UCSD-AML1 (cell line): ENCODE measurements at regions not wholly inside any gene's neighbourhood (a gene's known extent, or its start where the extent isn't known, plus 50 kb on each side); places are given as distances from the start of the nearest gene placed in this dataset.

ENCODE experiments used
- DNase-seq: peaks from one replicate; lab custom pipeline; 2025; ENCODE audit not compliant: unreplicated experiment; lab: John Stamatoyannopoulos, UW

DNA sequence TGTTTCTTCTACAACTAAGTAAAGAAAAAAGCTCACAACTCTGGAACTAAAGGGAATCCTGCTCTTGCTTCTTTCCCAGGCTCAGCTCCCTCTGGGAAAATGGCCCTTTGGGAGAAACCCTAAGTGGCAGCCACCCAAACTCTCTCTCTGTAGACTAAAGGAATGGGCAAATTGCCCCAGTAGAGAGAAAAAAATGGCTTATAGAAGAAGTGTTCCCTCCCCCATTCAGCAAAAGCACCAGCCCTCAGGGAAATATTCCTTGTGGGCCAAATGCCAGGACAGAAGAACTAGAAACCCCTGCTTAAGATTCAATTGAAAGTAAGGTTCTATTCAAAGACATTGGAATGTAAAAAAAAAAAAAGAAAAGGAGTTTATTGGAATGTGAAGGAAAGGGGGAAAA lies 603.7 kb upstream of the ALCAM start:
- no peak for DNase-seq

DNA sequence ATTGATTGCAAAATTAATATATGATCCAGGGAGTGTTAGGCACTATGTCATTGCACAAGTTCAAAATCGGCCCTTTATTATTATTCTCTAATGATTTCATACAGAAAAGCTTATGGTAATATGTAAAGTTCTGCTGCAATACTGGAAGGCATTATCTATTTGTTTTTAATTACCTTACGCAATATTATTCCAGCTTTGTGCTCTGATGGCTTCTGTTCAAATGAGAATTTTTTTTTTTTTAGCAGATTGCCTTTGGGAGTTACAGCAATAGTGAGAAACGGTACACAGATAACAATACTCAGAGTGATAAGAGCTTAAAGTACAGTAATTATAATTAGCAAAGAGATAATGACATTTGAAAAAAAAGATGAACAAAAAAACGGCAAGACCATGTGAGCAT lies 602.2 kb upstream of the ALCAM start:
- no peak for DNase-seq

DNA sequence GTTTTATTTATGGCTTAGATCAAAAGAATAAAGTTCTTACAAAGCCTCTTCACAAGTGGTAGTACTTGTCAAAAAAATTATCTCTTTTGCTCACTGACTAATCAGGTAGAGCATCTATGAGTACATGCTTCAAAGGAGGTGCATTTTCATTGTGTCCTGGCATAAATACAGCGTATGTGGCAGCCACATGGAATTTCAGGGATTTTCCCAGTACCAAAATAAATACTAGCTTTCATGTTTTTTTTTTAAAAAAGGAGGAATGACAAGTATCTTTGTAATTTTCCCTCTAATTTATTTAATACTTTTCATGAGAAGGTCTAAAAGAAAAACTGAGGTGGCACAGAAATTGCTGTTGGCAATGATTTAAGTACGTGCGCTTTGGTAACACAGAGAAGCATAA lies 597.8 kb upstream of the ALCAM start:
- no peak for DNase-seq

DNA sequence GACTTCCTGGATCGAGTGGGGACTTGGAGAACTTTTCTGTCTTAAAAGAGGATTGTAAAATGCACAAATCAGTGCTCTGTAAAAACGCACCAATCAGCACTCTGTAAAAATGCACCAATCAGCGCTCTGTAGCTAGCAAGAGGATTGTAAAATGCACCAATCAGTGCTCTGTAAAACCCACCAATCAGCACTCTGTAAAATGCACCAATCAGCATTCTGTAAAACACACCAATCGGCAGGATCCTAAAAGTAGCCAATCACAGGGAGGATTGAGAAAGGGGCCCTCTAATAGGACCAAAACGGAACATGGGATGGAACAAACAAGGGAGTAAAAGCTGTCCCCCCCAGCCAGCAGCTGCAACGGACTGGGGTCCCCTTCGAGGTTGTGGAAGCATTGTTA lies 587.4 kb upstream of the ALCAM start:
- DNase-seq = no peak

DNA sequence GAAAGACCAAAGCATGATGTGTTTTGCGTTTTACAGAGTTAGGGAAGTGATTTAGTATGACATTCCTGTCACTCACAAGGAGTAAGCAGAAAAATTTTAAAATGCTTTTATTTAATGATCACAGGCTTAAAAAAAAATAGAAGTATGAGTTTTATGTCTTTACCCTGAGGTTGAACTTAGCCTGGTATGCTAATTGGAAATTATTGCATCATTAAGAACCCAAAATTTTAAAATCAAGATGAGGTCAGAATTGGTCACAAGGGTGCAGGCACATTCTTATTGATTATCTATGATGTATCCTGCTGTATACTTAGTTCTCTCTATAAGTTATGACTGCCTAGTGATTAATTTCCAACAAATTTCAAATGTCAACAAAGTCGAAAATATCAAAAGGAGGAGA lies 585.6 kb upstream of the ALCAM start:
- no peak for DNase-seq

DNA sequence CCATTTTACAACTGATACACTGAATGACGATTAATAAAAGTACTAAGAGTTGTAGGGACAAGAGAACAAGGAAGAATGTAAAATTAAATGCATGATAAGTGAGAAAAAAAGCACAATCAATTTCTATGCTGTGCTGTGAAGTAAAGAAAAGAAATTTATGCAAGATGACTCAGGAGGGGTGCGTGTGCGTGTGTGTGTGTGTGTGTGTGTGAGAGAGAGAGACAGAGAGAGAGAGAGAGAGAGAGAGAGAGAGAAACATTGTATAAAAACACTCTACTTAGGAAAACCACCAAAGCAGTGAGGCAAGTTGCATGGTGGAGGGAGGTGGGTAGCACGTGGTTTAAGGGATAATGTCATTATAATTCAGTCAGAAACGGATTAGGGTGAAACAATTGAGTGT lies 580.8 kb upstream of the ALCAM start:
- no peak for DNase-seq

DNA sequence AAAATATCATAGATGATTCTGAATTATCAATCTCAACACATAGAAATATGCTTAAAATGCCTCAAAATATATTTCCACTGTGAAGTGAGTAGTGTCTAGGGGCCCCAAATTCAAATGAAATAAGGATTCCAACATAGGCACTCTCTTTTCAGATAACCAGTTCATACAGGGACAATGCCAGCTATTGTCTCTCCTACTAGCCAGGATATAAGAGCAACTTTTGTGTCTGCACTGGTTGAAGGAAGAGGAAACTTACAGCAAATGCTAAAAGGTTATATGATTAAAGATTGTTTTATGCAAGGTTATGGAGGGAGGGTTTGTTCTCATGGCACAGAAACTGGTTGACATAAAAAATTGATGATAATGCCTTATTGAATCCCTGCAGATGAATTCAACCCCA lies 579.4 kb upstream of the ALCAM start:
- no peak for DNase-seq

DNA sequence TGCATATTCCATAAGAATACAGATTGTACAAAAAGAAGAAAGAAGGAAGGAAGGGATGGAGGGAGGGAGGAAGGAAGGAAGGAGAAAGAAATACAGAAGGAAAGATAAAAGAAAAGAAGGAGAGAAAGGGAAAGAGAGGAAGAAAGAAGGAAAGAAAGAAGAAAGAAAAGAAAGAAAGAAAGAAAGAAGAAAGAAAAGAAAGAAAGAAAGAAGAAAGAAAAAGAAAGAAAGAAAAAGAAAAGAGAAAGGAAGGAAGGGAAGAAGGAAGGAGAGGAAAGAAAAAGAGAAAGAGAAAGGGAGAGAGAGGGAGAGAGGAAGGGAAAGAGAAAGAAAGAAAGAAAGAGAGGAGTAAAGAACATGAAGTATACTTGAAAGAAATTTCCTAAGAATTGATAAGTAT lies 577.9 kb upstream of the ALCAM start:
- no peak for DNase-seq

DNA sequence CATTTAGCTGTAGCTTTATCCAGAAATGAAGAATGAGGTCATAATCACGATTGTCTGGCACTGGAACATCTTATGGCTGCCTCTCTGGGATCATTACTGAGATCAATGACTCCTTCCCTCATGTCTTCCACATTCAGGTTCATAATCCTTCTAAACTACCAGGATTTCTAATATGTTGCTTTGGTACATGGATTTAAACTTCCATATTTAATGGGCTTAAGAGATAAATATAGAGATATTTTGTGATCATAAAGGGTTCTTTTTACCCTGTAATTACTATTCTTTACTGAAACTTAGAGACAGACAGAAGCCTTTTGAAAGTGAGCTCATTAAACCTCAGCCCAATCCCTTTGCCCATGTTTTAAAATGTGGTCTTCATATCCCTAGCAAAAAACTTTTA lies 575.4 kb upstream of the ALCAM start:
- no peak for DNase-seq

DNA sequence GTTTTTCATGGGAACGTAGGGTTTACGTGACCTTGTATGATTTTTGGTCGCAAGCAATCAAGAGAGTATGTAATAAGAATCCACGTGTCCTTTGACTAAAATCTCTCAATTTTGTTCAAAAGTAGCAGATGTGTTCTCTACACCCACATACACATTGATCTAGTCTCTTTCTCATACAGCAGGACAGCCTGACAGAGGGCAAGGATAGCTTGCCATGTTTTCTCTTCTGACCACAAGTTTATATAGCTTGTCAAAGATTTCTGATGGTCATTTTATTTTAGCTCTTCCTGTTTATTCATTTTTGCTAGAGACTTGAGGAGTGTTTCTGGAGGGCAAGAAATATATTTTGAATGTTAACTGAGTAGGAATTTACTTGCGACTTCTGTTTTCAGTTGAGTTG lies 570.2 kb upstream of the ALCAM start:
- no peak for DNase-seq

DNA sequence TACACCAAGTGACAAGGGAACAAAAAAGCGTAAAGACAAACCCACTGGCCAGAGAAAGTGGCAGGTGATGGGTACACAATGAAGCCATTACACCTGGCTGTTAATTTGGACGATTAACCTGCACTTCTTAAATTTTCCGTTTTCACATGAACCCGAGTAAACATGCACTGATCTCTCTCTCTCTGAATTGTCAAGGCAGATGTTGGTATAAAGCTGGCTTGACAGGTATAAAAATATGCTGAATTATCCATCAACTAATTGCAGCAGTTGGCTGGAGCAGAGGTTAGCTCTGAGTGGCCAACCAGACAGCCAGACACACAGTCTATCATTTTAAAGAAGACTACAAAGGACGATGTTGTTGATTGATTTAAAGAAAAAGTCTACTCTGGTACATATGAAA lies 561.7 kb upstream of the ALCAM start:
- no peak for DNase-seq

DNA sequence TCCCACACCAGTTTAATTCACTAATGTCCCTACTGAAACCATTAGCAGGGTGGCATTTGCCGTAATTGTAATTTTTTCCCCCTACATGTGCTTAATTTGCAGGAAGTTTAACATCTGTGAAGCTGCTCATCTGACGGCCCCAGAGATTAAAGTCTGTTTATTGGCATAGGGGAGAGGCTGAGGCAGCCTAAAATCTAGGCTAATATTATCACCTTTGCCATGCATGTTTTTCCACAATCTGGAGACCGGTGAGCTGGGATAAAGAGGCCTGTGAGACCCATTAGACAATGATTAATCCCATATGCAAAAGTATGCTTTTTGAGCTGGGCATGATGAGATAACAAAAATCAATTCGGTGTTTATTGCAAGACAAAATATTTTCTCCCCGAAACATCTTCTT lies 561.2 kb upstream of the ALCAM start:
- no peak for DNase-seq

DNA sequence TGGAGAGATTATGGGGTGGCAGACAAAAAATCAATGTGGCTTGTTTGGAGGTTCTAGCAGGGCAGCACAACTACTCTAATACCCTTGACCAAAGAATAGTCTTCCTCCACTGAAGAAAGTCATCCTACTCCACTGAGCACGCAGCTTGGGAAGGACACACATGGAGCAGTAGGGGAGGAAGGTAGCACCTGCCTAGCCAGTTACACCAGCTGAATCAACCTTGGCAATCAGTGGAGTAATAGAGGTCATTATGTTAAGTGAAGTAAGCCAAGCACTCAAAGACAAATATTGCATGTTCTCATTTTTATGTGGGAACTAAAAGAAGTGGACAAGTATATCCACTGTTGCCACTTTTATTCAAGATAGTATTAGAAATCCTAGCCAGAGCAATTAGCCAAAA lies 555.8 kb upstream of the ALCAM start:
- DNase-seq = no peak

DNA sequence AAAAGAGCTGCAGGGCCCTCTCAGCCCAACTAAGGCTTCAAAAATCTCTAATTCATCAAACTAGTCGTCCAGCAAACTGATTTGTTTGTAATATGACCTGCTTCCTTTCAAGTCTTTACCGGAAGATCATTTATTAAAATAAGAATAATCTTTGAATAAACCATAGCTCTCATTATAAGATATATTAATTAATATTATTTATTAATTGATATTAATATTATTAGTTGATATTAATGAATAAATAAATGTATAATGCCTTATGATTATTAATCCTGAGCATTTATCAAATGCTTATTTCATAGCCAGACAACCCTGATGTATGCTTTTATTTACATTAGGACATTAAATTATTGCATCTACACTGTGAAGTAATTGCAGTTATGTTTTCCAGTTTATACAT lies 550.7 kb upstream of the ALCAM start:
- no peak for DNase-seq

DNA sequence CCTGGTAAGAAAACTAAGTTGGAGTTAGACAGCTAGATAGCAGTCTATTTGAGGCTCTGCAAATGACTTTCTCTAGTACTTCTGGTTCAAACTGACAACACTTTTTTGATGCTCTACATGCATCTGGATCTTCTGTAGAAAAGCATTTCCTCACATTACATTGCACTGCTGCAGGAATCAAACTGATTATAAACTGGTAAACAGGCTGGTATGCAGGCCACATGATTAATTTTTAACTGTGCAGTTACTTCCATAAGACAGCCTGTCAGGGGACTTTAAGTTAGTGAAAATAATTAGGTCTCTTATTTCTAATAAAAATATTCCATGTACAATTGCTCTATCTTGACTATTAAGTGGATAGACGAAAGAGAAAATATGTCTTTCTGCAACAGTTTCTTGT lies 550.0 kb upstream of the ALCAM start:
- DNase-seq = no peak

DNA sequence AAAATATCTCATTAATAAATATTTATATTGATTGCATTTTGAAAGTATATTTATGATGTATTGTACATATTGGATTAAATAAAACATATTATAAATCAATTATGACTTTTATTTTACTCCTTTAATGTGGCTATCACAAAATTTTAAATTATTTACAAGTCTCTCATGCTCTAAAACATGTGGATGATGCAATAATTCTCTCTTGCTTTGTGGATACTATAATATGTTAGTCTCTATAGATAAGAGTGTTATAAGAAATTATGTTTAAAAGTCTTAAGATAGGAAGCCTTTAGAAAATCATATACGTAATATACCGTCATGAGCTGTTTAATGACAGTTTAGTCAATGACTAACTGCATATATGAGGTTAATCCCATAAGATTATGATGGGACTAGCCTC lies 547.4 kb upstream of the ALCAM start:
- no peak for DNase-seq

DNA sequence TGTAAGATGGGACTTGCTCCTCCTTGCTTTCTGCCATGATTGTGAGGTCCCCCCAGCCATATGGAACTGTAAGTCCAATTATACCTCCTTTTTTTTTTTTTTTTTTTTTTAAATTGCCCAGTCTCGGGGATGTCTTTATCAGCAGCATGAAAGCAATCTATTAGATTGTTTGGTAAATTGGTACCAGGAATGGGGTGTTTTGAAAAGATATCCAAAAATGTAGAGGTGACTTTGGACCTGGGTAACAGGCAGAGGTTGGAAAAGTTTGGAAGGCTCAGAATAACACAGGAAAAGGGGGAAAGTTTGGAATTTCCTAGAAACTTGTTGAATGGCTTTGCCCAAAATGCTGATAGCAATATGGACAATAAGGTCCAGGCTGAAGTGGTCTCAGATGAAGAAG lies 545.8 kb upstream of the ALCAM start:
- no peak for DNase-seq

DNA sequence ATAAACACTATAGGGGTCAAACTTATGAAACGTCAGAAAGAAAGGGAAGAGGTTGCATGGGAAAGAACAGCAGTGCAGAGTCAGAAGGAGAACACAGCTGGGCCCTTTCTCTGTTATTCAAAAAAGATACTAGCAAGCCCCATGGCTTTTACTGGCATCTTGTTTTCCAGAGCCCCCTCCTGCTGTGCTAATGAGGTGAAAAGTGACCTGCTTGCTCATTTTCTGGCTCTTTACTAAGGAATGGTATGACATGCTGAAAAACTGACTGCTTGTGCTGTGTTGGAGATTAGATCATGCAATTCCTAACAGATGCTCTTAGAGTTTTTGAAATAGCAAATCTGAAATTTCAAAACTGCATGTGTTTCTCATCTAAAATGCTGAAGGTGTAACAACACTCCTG lies 541.6 kb upstream of the ALCAM start:
- no peak for DNase-seq

DNA sequence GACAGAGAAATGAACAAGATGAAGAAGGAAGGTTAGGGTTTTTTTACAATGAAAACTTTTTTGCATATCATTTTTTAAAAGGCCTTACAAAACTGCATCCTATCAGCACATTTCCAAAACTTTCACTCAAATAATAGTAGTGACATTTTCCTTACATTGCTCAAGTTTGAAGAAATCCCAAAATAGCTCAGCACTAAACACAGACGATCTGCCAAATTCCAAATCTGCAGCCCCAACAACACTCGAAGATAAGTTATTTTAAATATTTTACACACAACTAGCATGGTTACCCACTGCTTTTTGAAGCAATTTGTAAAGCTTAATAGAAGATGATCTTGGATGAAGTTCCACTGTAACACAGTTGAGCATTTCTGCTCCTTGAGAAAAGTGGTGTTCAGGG lies 535.6 kb upstream of the ALCAM start:
- no peak for DNase-seq

DNA sequence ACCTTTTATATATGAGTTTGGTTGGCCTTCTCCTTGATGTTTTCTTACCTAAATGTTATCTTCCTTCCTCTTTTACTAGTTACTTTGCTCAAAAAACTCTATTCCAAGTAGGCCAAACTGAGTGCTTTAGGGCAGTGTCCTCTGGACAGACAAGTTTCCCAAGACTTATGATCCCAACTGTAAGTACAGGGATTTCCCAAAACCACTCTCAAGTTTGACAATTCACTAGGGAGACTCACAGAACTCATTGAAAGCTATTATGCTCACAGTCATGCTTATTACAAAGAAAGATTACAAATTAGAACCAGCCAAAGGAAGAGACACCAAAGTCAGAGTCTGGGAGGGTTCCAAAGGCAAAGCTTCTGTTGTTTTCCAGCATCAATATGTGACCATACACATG lies 534.2 kb upstream of the ALCAM start:
- no peak for DNase-seq

DNA sequence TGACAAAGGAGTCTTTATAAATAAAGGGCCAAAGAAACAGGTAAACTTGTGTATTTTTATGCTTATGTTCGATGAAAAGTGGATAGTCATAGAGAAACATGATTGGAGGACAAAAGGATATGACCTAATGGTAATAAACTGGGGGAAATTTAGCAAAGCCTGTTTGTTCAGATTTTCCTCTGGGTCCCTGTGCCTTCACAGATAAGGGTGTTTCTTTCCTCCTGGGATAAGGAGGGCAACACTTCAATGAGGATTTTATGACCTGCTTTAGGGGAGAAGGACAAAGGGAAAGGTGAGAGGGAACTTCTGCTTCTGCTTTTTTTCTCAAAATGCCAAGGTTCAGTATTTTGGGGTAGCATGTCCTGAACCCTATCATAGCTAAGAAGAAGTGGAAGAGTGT lies 531.3 kb upstream of the ALCAM start:
- no peak for DNase-seq

DNA sequence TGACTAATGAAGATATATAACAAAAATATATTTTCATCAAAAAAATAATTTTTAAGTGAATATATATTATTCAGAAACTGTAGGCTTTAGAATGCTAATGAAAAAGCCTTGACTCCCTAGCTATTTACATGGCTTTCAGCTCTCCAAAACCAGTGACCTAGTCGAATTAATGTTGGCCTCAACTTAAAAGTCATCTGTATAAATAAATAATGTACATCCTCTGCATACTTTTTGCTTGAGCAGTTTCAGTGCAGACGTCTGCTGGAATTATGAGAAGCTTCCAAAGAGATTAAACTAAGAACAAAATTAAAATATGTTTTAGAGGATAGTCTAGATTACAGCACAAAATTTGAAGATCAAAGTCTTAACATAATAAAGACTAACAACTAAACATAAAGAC lies 520.4 kb upstream of the ALCAM start:
- no peak for DNase-seq

DNA sequence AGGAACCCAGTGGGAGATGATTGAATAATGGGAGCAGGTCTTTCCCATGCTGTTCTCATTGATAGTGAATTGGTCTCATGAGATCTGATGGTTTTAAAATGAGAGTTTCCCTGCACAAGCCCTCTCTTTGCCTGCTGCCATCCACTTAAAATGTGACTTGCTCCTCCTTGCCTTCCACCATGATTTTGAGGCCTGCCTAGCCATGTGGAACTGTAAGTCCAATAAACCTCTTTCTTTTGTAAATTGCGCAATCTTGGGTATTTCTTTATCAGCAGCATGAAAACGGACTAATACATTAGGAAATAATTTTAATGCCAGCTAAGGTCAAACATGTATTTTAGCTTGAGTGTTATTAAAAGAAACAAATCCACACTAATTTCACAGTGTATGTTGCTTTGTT lies 517.6 kb upstream of the ALCAM start:
- DNase-seq = no peak

DNA sequence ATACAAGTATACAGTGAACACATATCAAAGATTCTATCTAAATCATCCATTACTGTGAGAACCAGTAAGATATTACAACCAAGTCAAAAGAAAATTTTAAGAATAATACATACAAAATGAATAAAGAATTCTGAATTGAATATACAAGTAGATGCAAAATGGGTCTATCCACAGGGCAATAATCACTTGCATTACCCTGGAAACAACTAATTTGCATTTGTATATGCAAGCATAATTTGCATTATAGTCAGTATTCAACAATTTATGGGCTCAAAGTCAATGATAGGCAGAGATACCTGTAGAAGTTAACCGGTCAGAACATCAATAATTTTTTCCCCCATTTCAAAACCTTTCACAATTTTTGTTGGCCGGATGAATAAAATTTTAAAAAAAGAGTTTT lies 512.2 kb upstream of the ALCAM start:
- no peak for DNase-seq
